Fibroblast of skin of right biceps (primary cell): ENCODE measurements at regions not wholly inside any gene's neighbourhood (a gene's known extent, or its start where the extent isn't known, plus 50 kb on each side); places are given as distances from the start of the nearest gene placed in this dataset.

Source experiments
- DNase-seq: peaks from one replicate; pipeline ENCODE4 v3.0.0-alpha.2; 2013

GRCh38 chr9:135412315-135413085 is 67.1 kb upstream of the PPP1R26 start:
- DNase-seq: peak; percentile 44

GRCh38 chr9:135413086-135413375 is 66.6 kb upstream of the PPP1R26 start:
- DNase-seq: no peak

DNA sequence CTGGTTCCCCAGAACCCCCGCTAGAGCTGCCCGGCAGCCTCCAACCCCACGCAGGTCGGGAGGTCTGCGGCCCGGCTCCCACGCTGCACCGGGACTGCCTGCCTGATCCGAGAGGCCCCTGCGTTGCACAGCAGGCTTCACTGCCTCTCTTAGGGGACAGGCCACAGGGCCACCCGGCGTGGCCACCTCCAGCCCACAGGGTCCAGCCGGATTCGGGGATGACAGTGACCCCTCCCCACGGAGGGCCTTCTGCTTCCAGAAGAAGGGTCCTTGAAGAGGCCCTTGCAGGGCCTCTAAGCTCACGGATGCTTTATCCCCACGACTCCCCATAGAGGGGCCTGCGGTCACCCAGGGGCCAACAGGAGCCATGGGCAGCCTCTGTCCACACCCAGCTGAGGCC is 66.1 kb upstream of the PPP1R26 start:
- DNase-seq: no peak

DNA sequence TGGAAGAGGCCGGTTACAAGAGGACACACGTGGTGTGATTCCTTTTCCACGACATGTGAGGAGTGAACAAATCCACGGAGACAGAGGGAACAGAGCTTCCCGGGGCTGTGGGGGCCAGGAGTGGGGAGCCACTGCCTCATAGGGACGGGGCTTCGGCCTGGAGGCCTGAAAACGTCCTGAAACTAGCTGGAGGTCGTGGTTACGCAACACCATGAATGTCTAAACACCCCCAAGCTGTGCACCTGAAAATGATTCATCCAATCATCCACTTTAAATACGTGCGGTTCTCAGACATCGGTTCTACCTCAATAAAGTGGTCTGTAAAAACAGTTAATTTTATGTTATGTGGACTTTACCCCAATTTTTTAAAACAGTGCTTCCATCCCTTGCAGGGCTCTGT is 65.3 kb upstream of the PPP1R26 start:
- no peak for DNase-seq

GRCh38 chr9:135415586-135415985 is 64.0 kb upstream of the PPP1R26 start:
- no peak for DNase-seq

DNA sequence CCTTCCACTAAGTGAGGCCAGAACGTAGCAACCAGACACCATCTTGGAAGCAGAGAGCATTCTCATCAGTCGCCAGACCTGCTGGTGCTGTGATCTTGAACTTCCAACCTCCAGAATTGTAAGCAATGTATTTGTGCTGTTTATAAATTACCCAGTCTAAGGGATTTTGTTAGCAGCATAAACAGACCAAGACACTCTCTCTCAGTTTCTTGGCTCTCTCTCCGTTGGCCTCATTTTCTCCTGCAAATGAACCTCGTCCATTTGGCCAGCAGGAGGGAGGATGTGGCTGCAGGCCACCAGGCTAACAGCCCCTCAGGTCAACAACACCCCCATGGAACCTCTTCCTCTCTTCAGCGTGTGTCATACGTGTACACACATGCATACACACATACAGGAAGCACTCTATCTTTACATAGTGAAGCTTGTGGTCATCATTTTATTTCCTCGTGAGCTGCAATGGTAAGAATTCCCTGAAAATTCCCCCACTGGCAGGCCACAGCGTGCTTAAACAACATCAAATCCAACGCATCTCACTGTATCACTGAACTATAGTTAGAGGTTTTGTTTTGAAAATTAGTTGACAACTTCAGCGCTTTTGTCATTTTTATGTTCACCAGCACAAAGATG is 62.8 kb upstream of the PPP1R26 start:
- no peak for DNase-seq

- no peak for DNase-seq
Observed at GRCh38 chr9:135418161-135418560, 61.4 kb upstream of the PPP1R26 start.

GRCh38 chr9:135419106-135419505 is 60.5 kb upstream of the PPP1R26 start:
- DNase-seq: no peak

DNA sequence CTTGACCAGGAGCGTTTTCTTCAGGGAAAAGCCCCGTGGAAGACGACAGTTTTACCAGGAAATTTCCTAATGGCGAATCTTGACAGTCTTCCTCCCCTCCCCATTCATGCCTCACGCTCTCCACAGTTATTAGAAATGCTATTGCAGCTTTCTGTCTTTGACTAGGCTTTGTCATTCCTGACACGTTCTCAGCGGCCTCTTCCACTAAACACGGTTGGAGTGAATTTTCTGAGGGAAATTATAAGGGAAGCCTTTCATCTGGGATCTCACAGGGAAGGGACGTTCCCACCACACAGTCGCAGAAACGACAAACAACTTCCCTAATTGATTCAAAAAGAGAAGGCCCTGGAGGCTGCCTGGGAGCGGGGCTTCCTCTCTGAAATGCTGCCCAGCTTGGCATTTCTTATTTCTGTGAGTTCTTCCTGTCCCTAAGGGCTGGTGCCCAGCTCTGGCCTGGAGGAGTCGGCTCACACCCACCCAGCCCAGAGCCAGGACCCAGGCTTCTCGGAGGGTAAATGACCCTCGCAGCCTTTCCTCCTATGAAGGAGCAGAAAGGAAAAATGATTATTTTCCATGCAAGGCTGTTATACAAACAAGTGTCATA is 57.1 kb upstream of the PPP1R26 start:
- DNase-seq: no peak

DNA sequence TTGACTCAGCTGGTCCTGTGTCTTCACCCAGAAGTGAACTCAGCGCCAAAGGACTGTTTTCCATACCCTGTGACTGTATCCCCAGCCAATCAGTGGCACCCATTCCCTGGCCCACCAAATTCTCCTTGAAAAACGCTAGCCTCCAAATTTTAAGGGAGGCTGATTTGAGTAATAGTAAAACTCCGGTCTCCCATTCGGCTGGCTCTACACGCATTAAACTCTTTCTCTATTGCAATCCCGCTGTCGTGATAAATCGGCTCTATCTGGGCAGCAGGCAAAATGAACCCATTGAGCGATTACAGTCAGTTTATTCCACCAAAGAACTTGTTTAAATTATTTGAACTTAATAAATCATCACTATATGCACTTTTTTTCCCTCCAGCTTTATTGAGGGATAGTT is 55.9 kb upstream of the PPP1R26 start:
- DNase-seq: no peak
